ENCODE measurements at regions not wholly inside any gene's neighbourhood (a gene's known extent, or its start where the extent isn't known, plus 50 kb on each side); places are given as distances from the start of the nearest gene placed in this dataset.

DNA sequence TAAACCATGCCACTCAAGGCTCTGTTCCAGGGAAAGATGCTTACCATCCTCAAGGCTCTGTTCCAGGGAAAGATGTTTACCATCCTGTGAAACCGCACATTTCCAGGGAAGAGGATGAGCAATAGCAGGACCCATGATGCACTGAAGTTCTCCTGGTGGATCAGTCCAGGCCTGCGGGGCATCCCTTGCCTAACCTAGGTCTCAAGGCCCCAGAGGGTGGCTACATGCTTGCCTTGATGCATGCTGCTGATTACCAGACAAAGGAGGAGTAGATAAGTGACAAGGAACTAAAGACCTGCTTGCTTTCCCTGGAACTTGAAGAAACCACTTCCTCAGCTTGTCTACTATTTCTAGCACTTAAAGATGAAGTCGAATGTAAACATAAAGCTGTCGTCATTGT lies 111.0 kb upstream of the LINC00305 start:
- Histone ChIP-seq H2AFZ (ENCODE audit: low read length) (no peak overlapping the region), H2AK5ac (ENCODE audit: insufficient read length, low read length) (no peak overlapping the region), H3K4me2 (ENCODE audit: insufficient read depth, insufficient read length, low read length) (no peak overlapping the region), H3K9ac (ENCODE audit: extremely low read depth, insufficient read length, low read length) (no peak overlapping the region), H4K91ac (ENCODE audit: insufficient read length, low read depth, low read length) (no peak overlapping the region), H3K14ac (ENCODE audit: insufficient read depth, low read length) (no peak overlapping the region; the same call in 1 of the 2 replicates), H3K23ac (ENCODE audit: insufficient read length, low read depth, low read length) (no peak overlapping the region), H2BK20ac (ENCODE audit: low read depth, low read length, poor library complexity, severe bottlenecking) (no peak overlapping the region), H2BK12ac (ENCODE audit: insufficient read length, low read depth, low read length) (no peak overlapping the region), H3K18ac (ENCODE audit: insufficient read length, low read depth, low read length) (no peak overlapping the region), H3K79me1 (ENCODE audit: insufficient read depth, low read depth, low read length, poor library complexity, severe bottlenecking) (no peaks in the 10 kb centered on the region), H3T11ph (ENCODE audit: low read length) (no peak overlapping the region), H2BK5ac (ENCODE audit: insufficient read length, low read length) (no peak overlapping the region), H3K27me3 (ENCODE audit: insufficient read depth, low read length) (no peaks in the 10 kb centered on the region), H4K5ac (ENCODE audit: insufficient read length, low read depth, low read length) (no peak overlapping the region), H2BK120ac (ENCODE audit: low read depth, low read length, poor library complexity, severe bottlenecking) (no peak overlapping the region), H3K4me1 (ENCODE audit: insufficient read depth, low read length) (no peaks in the 10 kb centered on the region; the same call in 1 of the 2 replicates), H2BK15ac (ENCODE audit: low read depth, low read length) (no peak overlapping the region), H3K4ac (ENCODE audit: low read depth, low read length) (no peak overlapping the region), H3K9me3 (ENCODE audit: control insufficient read depth, low read depth, low read length) (no peaks in the 10 kb centered on the region), H4K8ac (replicated peaks; ENCODE audit: insufficient read length, low read depth, low read length) (no peak overlapping the region), H4K20me1 (ENCODE audit: control insufficient read depth, insufficient read depth, insufficient read length) (no peaks in the 10 kb centered on the region), H3K23me2 (ENCODE audit: insufficient read length, low read depth, low read length, poor library complexity, severe bottlenecking) (no peaks in the 10 kb centered on the region), H3K79me2 (ENCODE audit: insufficient read depth, low read length) (no peaks in the 10 kb centered on the region), H3K27ac (ENCODE audit: insufficient read length, low read depth, low read length) (no peak overlapping the region), H3K56ac (ENCODE audit: insufficient read length, low read depth, low read length) (no peak overlapping the region)
- no peaks in the 10 kb centered on the region for H3K27me3 Mint-ChIP-seq (ENCODE audit: low read depth)
- H3K9me3 Mint-ChIP-seq = no peaks in the 10 kb centered on the region; a peak in 1 of 5 replicates
- peaks cover 0 to 13% (median 0%) of the 10 kb centered on the region in 3 experiments; a peak in 2 of 7 replicates for H3K36me3 Mint-ChIP-seq (ENCODE audit: insufficient read depth in 1 of 3, low read depth in 3 of 3)
- no peak overlapping the region for H3K4me3 Mint-ChIP-seq
- no peak overlapping the region for H3K27ac Mint-ChIP-seq
- WGBS (ENCODE audit: extremely low coverage, insufficient read length, low lambda C conversion rate) = no CpG with 5 or more reads among the region's 4 CpGs
- TF ChIP-seq, protein P1, sequence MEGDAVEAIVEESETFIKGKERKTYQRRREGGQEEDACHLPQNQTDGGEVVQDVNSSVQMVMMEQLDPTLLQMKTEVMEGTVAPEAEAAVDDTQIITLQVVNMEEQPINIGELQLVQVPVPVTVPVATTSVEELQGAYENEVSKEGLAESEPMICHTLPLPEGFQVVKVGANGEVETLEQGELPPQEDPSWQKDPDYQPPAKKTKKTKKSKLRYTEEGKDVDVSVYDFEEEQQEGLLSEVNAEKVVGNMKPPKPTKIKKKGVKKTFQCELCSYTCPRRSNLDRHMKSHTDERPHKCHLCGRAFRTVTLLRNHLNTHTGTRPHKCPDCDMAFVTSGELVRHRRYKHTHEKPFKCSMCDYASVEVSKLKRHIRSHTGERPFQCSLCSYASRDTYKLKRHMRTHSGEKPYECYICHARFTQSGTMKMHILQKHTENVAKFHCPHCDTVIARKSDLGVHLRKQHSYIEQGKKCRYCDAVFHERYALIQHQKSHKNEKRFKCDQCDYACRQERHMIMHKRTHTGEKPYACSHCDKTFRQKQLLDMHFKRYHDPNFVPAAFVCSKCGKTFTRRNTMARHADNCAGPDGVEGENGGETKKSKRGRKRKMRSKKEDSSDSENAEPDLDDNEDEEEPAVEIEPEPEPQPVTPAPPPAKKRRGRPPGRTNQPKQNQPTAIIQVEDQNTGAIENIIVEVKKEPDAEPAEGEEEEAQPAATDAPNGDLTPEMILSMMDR (conservative IDR thresholded peaks at IDR 0.05) = no peak
- H3K4me1 Mint-ChIP-seq = peaks cover 9 to 13% of the 10 kb centered on the region in 2 experiments
- DNase-seq = no peak
